SK-N-SH (cell line): ENCODE measurements at regions not wholly inside any gene's neighbourhood (a gene's known extent, or its start where the extent isn't known, plus 50 kb on each side); places are given as distances from the start of the nearest gene placed in this dataset.

Source experiments
- CTCF ChIA-PET: fragments of 300-600, 350-600 bp; formaldehyde crosslinking; extraction: SDS; loops from one replicate; lab custom pipeline; 2021; lab: Yijun Ruan, JAX
- POLR2A ChIA-PET: fragments of 350-600 bp; sonication (Branson Sonifier 250); formaldehyde crosslinking; extraction: SDS; loops from one replicate; lab custom pipeline; 2020; ENCODE audit warnings: antibody characterized with exemption, inconsistent platforms; lab: Yijun Ruan, JAX
- DNase-seq: peaks from one replicate; pipeline ENCODE4 v3.0.0; 2012
- H2AFZ ChIP-seq: fragments of 200-600 bp; sonication (generic); 2 replicates; pipeline ENCODE4 v1.8.1; 2016; ENCODE audit warnings: antibody characterized with exemption, mild to moderate bottlenecking, low read depth
- H3F3A ChIP-seq: fragments of 200-600 bp; sonication (generic); replicated peaks from 2 replicates; pipeline ENCODE3; 2016; ENCODE audit warnings: antibody characterized with exemption, mild to moderate bottlenecking; ENCODE audit not compliant: insufficient read depth
- H3K27ac ChIP-seq, 2 experiments: fragments of 200-500 bp in 1 of 2; fragments of 200-600 bp in 1 of 2; sonication (Bioruptor generic) in 1 of 2; sonication (generic), shearing (Covaris generic) in 1 of 2; 2 replicates each; pipeline versions ENCODE4 v1.5.1 to v1.6.1; 2014 to 2016; ENCODE audit warnings: low read depth in 2 of 2, inconsistent platforms in 1 of 2, low read length in 1 of 2, mild to moderate bottlenecking in 1 of 2, mixed read lengths in 1 of 2
- H3K27me3 ChIP-seq: fragments of 200-600 bp; sonication (generic), shearing (Covaris generic); 2 replicates; pipeline ENCODE4 v1.6.1; 2016; ENCODE audit warnings: mixed run types; ENCODE audit not compliant: insufficient read depth
- H3K36me3 ChIP-seq, 2 experiments: fragments of 200-500 bp in 1 of 2; fragments of 200-600 bp in 1 of 2; sonication (Bioruptor generic) in 1 of 2; sonication (generic) in 1 of 2; replicated peaks in 1 of 2; 2 replicates each; pipeline versions ENCODE3 to v1.5.1; 2014 to 2016; ENCODE audit warnings: low read length in 1 of 2, mild to moderate bottlenecking in 1 of 2; ENCODE audit not compliant: insufficient read depth in 2 of 2, control insufficient read depth in 1 of 2
- H3K4me1 ChIP-seq, 2 experiments: fragments of 200-500 bp in 1 of 2; fragments of 200-600 bp in 1 of 2; sonication (Bioruptor generic) in 1 of 2; sonication (generic), shearing (Covaris generic) in 1 of 2; 2 replicates each; pipeline versions ENCODE4 v1.5.1 to v1.6.1; 2014 to 2016; ENCODE audit warnings: low read depth in 1 of 2, low read length in 1 of 2, mixed run types in 1 of 2; ENCODE audit not compliant: insufficient read depth in 2 of 2, control insufficient read depth in 1 of 2
- H3K4me2 ChIP-seq: fragments of 200-600 bp; sonication (generic), shearing (Covaris generic); 2 replicates; pipeline ENCODE4 v1.6.1; 2017; ENCODE audit warnings: mixed run types
- H3K4me3 ChIP-seq, 2 experiments: fragments of 200-500 bp in 1 of 2; fragments of 200-600 bp in 1 of 2; sonication (Bioruptor generic) in 1 of 2; sonication (generic), shearing (Covaris generic) in 1 of 2; 2 replicates each; pipeline versions ENCODE4 v1.5.1 to v1.8.1; 2014 to 2016; ENCODE audit warnings: low read depth in 2 of 2, inconsistent platforms in 1 of 2, low read length in 1 of 2, mild to moderate bottlenecking in 1 of 2, mixed read lengths in 1 of 2, moderate library complexity in 1 of 2
- H3K79me2 ChIP-seq: fragments of 200-600 bp; sonication (generic); 2 replicates; pipeline ENCODE4 v1.8.1; 2017; ENCODE audit warnings: mild to moderate bottlenecking; ENCODE audit not compliant: insufficient read depth
- H3K9ac ChIP-seq: fragments of 200-600 bp; sonication (generic); 2 replicates; pipeline ENCODE4 v1.6.1; 2017; ENCODE audit warnings: mixed run types
- H3K9me2 ChIP-seq: fragments of 200-600 bp; sonication (generic); 2 replicates; pipeline ENCODE4 v1.6.1; 2017; ENCODE audit warnings: mixed run types
- H3K9me3 ChIP-seq: fragments of 200-600 bp; sonication (generic); 2 replicates; pipeline ENCODE4 v1.6.1; 2017; ENCODE audit warnings: mixed run types, mild to moderate bottlenecking, moderate library complexity
- H4K20me1 ChIP-seq: fragments of 200-600 bp; sonication (generic); 2 replicates; pipeline ENCODE4 v1.6.1; 2017; ENCODE audit warnings: mild to moderate bottlenecking, mixed run types; ENCODE audit not compliant: insufficient read depth
- CTCF ChIP-seq: fragments of 200-600 bp; sonication (generic); IDR thresholded peaks from 2 replicates; pipeline ENCODE4 v1.6.1; 2017; ENCODE audit warnings: antibody characterized with exemption, mild to moderate bottlenecking, moderate library complexity
- ELF1 ChIP-seq: IDR thresholded peaks from 2 replicates; pipeline ENCODE4 v1.4.0; 2012
- EP300 ChIP-seq, 2 experiments: IDR thresholded peaks; 2 replicates each; pipeline versions ENCODE4 v1.4.0 to v1.6.1; 2012; ENCODE audit warnings: borderline replicate concordance in 1 of 2, low read depth in 1 of 2, low read length in 1 of 2
- FOXJ3 ChIP-seq: sonication (generic); formaldehyde crosslinking; IDR thresholded peaks from 2 replicates; pipeline ENCODE4 v1.5.1; 2020; ENCODE audit warnings: mild to moderate bottlenecking, missing genetic modification reagents
- IRF3 ChIP-seq: fragments of 150-350 bp; IDR thresholded peaks from 2 replicates; pipeline ENCODE4 v1.6.1; 2016; ENCODE audit warnings: mild to moderate bottlenecking, low read depth, low read length
- MAX ChIP-seq: IDR thresholded peaks from 2 replicates; pipeline ENCODE4 v1.4.0; 2012; ENCODE audit warnings: low read depth
- RAD21 ChIP-seq: IDR thresholded peaks from 2 replicates; pipeline ENCODE4 v1.6.1; 2012; ENCODE audit warnings: mild to moderate bottlenecking, low read length
- REST ChIP-seq: IDR thresholded peaks from 2 replicates; pipeline ENCODE4 v1.6.1; 2012; ENCODE audit warnings: mild to moderate bottlenecking, low read depth, low read length, moderate library complexity
- RFX5 ChIP-seq: IDR thresholded peaks from 2 replicates; pipeline ENCODE4 v1.6.1; 2012; ENCODE audit warnings: mild to moderate bottlenecking, improper control_type of control experiment, low read length
- SIN3A ChIP-seq: IDR thresholded peaks from 2 replicates; pipeline ENCODE4 v1.6.1; 2012; ENCODE audit warnings: low read depth, mild to moderate bottlenecking, low read length, moderate library complexity, borderline replicate concordance
- SMC3 ChIP-seq: IDR thresholded peaks from 2 replicates; pipeline ENCODE4 v1.6.1; 2012; ENCODE audit warnings: low read depth, low read length, improper control_type of control experiment
- TAF1 ChIP-seq: IDR thresholded peaks from 2 replicates; pipeline ENCODE4 v1.6.1; 2012; ENCODE audit warnings: low read depth, mild to moderate bottlenecking, low read length, moderate library complexity, borderline replicate concordance
- WGBS: methylation state at CpG from one replicate; pipeline ENCODE4 v1.1.6; 2017; ENCODE audit warnings: low lambda C conversion rate; 5-methylcytosine and 5-hydroxymethylcytosine counted together

GRCh38 chr2:21244161-21244560 lies 120.4 kb downstream of the TDRD15 start (continued):
- TF ChIP-seq REST: no peak
- TF ChIP-seq RFX5: no peak
- TF ChIP-seq FOXJ3: no peak

DNA sequence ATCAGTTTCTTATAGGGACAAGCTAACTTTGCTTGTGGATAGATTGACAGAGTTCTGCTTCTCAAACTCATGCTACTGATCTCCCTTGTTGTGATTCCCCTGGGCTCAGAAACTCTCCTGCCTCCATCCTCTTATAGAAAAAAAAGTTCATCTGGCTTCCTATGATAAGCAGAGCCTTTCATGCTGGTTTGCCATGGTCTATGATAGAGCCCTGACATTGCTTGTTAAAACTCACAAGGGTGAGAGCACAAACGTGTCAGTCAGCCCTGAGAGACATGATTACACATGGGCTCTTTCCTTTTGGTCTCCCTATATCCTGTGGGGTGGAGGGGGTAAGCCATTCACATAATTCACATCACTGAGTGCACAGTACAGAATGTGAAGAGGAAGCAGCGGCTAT lies 121.8 kb downstream of the TDRD15 start:
- Histone ChIP-seq H3K9ac (no peak overlapping the region), H3F3A (no peaks in the 10 kb centered on the region), H3K79me2 (no peaks in the 10 kb centered on the region), H3K9me2 (no peaks in the 10 kb centered on the region), H3K27me3 (no peaks in the 10 kb centered on the region), H3K27ac (no peak overlapping the region), H2AFZ (no peak overlapping the region), H3K4me1 (no peaks in the 10 kb centered on the region), H4K20me1 (no peaks in the 10 kb centered on the region), H3K4me3 (no peak overlapping the region), H3K4me2 (no peak overlapping the region), H3K36me3 (no peaks in the 10 kb centered on the region), H3K9me3 (no peaks in the 10 kb centered on the region)
- TF ChIP-seq TAF1 (no peak), MAX (no peak), SMC3 (no peak), SIN3A (no peak), IRF3 (no peak), CTCF (no peak), ELF1 (no peak), RAD21 (no peak), EP300 (IDR thresholded peaks at IDR 0.05; ENCODE audit: borderline replicate concordance in 1 of 2, low read depth in 1 of 2, low read length in 1 of 2) (no peak)
- ChIA-PET POLR2A (no interaction called here), CTCF (no interaction called here)
- no peak for DNase-seq
- WGBS: 20% methylated on average over 2 of the region's 2 CpGs
